ENCODE measurements at regions not wholly inside any gene's neighbourhood (a gene's known extent, or its start where the extent isn't known, plus 50 kb on each side); places are given as distances from the start of the nearest gene placed in this dataset.

DNA sequence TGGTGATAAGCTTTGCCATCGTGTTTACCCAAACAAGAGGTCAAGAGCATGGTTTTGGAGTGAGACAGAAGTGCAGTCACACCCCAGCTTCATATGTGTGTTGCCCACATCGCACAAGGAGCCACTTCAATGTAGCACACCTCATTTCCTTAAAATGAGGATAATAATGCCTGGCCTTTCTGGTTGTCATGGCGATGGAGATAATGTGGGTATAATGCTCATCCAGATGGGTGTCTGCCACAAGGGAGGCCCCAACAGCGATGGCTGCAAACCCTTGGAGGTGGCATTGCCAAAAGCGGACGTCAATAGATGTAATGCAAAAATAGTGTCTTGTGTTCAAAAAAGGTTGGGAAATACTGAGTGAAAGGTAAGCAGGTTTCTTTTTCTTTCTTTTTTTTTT, 83.1 kb upstream of the AJAP1 start:
- no peak for DNase-seq

DNA sequence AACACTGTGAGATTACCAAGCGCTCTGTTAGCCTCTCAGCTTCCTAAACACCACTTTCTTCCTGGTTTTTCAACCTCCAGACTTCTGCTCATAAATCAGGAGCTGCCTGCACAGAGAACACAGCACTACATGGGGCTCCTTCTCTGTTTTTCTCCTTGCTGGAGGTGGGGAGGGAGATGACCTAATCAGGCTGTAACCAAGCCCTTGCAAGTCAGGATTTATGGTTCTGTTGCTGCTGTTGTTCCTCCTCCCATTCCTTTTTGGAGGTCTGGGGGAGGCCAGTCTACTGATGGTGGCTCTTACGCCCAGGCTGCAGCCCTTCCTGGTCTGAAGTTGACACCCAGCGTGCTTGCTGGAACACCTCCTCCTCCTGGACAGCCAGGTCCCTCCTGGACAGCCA, 80.9 kb upstream of the AJAP1 start:
- DNase-seq, result no peak

DNA sequence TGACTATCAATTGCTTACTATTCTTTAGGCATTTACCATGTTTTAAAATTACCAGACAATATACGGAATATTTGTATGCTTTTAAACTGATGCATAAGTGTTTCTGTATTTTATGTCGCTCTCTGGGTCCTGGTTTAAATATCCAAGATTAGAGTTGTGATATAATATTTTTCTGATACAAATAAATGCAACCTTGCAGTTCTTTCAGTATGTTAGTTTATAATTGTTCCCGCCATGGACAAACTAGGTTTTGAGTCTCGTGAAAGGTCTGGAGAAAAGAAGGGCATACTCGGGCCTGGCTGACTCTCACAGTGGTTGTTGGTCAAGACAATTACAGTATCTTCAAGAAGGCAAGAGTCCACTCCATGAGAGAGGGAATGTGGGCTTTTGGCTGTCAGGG, 72.6 kb upstream of the AJAP1 start:
- no peak for DNase-seq

DNA sequence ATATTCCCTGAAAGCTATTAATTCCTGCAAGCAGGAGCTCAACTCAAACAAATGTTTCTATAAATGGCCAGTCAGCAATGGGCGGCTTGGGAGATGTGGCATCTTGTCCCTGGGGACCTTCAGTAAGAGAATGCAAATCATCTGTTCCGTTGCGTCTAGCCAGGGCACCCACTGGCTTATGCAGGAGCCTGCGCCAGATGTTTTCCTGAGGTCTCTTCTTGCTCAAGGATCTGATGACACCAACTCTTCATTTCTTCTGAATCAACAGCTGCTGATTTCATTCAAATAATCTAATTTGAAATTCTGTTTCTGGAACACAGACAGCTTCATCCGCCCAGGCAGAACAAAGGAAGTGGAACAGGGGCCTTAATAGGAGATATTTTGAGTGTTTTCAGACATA, 70.0 kb upstream of the AJAP1 start:
- DNase-seq, result no peak

DNA sequence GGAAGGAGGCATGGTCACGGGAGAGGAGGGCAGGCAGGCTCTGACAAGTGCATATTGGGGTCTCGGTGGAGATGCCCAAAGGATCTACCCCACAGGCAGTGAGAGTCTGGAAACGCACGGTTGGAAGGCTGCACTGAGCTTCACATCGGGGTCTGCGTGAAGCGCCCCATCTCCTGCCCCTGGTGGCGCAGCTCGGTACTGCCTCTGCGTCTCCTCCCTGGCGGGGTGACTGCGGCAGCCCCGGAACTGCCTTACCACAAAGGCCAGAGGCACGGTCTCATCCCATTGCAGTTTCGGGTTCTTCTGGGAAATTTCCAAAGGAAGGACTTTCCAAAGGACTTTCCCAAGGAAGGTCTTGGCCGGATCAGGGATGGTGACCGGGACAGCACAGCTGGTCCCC, 69.2 kb upstream of the AJAP1 start:
- peak; percentile 4 for DNase-seq

DNA sequence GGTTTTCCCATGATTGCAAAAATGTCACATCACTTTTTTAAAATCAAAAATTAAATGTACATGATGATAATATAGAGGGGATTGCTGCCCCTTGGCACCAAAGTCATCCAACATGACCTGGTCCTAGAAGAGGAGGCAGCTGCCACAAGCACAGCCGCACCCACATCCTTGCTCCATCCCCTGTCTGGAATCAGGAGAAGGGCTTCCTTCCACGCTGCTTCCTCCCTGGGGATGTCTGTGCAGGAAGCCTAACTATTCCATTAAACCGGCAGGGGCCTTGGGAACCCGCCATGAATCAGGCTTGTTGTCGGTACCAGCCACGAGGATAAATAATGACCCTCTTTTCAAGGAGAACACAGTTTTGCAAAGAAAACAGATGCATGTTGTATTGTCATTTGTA, 68.7 kb upstream of the AJAP1 start:
- no peak for DNase-seq

DNA sequence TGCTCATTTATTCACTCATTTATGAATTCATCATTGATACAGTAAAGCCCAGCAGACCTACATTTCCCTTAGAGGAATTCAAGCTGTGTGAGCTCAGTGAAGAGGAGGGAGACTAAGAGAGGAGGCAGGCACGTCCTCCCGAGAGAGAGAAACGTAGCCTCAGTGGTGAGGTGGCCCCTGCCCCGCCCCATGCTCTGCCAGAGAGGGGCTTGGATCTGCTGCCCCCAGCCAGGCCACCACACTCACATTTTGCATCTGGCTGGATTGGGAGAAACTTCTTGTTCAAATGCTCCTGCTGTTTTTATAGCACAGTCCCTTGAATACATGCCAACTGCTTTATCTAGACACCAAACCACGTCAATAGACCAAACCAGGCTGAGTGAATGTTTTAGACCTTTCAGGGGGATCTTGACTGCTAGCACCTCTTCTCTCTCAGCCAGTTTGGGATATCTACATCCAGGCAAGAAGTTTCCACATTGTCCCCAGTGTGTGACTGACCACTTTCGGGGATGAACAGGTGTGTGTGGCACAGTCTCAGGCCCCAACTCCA, 67.7 kb upstream of the AJAP1 start:
- DNase-seq, result no peak

DNA sequence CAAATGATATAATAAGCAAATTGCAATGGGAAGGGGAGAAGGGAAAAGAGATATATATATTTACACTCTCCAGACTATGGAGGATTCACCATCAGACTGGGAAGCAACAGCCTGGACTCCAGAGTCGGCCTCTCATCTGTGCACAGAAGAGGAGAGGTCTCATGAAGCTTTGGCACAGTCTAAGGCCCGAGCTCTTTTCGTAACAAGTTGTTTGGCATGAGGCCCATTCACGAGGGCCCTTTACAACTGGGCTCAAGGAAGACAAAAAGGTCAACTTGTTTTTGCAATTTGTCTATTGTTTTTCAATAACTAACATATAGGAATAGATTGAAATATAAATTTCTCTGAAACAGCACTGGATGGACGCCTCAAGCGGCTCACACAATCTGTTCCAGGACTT, 66.7 kb upstream of the AJAP1 start:
- no peak for DNase-seq

DNA sequence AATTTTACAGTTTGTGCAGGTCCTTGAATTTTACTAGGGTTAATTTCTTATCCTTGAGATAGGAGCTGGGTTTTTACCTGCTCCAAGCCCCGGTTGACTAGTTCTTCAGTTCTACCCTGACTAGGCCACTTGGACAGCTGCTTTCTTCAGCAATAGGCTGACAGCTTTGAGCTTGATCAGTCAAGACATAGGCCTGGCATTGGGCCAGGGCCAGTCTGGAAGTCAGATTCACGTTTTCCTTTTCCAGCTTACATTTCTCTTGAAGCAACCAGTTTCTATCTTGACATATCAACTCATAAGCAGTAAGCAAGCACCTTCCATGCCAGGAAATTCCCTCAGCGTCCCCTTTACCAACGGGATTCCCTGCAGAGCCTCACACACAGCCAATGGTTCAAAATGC, 63.7 kb upstream of the AJAP1 start:
- DNase-seq, result no peak

DNA sequence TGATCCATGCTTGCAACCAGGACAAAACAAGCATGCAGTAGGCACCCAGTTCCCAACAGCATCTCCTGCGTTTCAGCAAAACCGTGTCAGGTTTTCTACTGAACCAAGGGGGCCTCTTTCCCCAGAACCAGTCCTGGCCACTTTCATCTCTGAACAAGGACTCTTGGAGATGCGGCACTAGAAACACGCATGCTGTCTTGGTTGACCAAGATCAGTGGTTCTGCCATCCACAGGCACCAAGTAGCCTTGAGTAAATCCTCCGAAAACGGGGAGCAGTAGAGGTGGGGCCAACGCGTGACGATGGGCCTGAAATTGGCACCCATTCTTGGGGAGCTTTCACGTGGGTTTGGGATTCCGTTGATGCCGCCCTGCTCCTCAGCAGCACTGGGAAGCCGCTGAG, 62.5 kb upstream of the AJAP1 start:
- DNase-seq, result no peak

DNA sequence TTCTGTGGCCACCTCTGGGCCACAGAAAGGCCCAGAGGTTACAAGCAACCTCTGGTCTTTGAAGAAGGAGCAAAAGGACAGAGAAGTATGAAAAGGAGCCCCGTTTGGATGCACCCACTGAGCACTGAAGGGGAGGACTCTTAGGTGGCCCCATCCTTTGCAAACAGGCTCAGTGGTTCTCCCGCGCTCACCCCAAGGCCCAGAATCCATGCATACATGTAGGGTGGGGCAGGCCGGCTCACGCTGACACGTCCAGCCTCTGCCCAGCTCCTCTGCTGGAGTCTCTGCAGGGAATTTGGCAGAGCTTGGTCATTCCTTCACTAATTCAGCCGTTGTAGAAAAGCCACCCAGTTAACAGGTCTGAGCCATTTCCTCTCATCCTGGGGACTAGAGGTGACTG, 61.3 kb upstream of the AJAP1 start:
- no peak for DNase-seq

DNA sequence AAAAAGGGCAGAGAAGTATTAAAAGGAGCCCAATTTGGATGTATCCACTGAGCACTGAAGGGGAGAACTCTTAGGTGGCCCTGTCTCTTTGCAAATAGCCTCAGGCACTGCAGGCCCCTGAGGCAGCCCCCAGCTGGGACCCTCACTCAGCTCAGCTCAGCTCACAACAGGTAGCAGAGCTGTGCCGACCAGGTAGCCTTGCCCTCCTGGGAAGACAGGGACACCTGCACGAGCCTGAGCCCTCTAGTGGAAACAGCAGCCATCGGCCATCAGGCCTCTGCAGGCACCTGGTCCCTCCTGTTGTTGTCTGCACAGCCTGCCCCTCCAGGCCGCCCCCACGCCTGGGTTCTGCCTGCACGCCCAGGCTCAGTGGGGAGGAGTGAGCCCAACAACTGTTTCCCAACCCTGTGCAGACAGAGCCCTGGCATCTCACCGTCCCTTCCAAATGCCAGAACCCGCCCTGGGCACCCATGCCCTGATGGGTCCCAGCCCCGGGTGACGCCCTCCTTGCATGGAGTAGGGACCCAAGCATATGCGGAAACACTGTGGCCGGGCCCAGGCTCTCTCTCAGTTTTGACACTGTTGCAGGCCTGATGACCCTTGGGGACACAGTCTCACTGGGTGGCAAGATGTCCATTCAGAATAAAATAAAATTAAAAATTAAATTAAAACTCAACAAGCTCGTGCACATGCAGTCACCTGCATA, 60.0 kb upstream of the AJAP1 start:
- DNase-seq, result no peak

DNA sequence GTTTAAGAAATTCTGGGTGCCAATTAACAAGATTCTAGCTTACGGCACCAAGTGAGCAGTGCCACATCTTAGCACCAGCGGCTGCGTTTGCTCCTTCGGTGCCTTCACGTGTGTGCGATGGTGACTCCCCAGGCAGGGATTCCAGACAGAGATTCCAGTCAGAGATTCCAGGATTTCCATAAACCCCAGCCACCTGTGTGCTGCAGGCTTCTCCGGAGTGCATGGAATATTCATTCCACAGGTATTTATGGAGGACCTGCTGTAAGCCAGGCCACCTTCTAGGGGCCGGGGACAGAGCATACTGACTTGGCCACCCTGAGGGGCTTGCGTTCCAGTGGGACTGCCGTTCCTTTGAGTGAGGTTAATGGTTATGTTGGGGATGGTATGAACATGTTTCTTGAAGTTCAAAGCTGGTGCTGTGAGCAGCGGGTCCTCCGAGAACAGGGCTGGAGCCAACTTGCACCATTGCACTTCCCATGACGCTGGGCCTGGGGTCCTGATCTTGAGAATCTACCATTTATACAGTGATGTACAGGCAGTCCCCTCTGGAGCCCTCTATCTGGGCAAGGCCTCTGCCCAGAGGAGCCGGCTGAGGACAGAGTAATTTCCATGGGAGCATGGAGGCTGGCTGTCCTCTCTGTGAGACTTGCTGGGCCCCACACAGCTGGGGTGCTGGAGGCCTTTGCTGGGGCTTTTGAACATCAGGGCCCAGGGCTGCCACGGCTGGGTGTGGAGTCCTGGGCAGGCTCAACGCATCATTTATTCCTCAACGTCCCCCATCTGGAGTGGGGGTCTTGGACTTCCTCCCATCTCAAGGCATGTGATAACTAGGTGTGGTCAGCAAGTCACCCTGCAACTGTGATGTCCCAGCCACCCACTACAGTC, 58.8 kb upstream of the AJAP1 start:
- no peak for DNase-seq

DNA sequence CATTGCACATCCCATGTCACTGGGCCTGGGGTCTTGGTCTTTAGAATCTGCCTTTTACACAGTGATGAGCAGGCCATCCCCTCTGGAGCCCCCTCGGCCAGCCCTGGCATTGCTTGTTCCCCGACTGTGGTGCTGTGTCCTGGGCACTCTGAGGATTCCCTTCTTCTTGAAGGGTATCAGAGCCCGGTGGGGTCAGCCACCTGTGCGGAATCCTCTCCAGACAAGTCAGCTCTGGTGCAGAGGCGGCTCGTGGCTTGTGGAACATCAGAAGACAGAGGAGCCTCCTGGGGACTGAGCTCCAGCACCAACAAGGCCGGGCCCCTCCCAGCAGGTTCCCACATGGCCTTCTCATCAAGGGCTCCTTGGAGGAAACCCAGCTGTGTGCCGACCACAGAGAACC, 57.9 kb upstream of the AJAP1 start:
- no peak for DNase-seq

DNA sequence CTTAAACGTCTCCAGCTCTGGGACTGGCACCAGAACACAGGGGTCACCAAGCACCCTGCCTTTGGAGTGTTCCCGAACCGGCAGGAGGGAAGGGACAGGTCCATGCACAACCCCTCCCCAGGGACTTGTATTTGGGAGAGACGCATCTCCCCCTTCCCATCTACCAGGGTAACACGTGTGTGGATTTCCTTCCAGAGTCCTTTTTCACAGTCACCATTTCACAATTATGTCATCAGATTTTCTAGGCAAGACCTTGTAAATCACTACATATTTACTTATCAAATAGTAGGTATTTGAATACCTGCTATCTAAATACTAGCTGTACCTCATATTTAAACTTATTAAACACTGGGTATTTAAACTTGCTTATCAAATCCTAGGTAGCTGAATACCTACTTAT, 57.4 kb upstream of the AJAP1 start:
- no peak for DNase-seq

DNA sequence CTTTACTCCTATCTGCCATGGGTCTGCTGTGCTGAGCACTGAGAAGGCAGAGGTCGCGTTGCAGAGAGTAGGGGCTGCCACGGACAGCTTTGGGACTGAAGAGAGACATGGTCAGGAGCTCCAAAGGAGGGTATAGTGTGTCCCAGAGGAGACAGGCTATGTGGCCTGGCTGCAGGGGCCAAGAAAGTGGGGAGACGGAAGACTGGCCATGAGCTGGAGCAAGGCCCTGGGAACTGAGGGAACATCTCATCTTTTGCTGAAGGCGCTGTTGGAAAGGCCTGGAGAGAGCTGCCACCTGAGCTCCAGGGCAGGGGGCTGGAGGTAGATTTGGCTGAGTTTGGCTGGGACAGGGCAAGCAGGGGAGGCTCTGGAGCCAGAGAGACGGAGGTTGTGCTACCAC, 55.8 kb upstream of the AJAP1 start:
- no peak for DNase-seq

DNA sequence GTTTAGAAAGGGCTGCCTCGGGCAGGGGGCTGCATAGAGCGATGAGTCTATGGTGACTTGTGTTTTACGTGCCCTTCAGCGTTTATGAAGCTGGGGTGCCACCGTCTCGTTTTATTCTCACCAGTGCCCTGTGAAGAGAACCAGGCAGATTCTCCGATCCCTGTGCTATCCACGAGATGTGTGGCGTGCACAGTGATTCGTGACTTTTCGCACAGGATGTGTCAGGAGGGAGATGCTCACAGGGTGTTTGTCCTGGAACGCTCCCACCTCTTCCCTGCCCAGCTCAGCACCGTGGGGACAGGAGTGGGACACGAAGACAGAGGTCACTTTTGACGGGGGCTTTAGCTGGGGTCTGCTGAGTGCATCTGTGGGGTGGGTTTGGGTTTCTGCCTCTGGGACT, 54.9 kb upstream of the AJAP1 start:
- no peak for DNase-seq

DNA sequence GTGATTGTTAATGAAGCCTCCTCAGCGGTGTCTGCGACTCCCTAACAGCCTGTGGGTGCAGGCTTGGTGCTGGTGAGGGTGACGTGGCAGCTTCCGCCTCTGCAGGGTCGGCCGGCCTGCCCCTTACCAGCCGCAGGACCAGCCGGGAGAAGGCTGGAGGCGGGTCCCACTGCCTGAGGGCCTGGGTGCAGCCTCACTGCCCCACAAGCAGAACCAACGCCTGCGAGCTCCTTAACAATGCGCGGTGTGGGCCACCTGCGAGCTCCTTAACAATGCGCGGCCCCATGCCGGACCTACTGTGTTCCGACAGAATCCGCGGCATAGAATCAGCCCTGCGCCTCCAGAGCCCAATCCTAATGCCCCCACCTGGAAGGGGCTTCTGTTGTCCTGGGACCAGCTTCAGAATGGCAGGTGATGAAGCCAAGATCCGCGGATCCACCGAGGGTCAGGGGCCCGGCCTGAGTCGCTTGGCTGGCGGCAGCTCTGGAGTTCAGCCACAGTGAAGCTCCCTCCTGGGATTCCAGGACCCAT, 54.4 kb upstream of the AJAP1 start:
- no peak for DNase-seq

DNA sequence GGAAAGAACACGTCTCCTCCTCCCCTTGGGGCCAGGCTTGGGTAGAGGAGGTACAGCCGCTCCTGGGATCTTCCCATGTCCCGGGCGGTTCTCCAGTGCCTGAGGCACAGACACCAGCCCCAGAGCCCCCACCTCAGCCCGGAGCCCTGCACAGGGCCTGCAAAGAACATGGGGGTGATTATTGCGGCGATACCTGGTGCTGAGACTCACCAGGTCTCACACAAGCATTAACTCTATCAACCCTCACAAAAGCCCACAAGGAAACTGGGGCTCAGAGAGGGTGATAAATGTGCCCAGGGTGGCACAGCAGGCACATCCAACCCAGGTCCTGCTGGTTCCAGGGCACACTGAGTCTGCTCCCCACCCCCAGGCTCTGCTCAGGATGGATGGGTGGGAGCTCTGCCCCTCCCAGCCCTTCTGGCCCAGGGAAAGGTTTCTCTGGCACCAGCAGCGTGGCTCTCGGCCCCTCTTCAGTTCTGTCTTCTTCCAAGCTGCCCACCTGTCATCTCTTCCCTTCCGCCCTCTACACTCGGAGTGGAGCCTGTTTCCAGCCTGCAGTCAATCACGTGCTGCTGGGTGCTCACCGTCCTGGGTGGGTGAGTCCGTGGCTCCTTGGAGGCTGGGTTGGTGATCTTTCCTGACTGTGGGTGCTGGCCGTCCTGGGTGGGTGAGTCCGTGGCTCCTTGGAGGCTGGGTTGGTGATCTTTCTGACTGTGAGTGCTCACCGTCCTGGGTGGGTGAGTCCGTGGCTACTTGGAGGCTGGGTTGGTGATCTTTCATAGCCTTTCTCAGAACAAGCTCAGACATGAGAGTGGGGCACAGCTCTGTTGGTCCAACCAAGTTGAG, 53.6 kb upstream of the AJAP1 start:
- no peak for DNase-seq

DNA sequence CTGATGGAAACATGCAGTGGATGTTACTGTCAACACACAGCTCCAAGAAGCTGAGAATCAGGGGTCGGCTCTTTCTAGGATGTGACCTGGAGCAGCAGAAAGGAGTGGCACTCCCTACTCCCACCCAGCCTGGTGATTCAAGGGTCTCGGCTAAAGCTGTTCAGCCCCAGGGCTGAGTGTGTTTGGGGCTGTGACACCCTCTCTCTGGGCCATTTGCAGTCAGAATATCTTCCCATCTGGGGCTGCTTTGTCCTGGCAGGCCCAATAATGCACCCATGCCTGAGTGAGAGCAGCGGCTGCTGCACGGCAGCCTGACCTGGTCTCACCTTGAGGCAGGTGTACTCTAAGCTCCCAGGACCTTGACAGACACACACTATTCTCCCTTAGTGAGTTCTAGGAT, 52.5 kb upstream of the AJAP1 start:
- DNase-seq, result no peak

DNA sequence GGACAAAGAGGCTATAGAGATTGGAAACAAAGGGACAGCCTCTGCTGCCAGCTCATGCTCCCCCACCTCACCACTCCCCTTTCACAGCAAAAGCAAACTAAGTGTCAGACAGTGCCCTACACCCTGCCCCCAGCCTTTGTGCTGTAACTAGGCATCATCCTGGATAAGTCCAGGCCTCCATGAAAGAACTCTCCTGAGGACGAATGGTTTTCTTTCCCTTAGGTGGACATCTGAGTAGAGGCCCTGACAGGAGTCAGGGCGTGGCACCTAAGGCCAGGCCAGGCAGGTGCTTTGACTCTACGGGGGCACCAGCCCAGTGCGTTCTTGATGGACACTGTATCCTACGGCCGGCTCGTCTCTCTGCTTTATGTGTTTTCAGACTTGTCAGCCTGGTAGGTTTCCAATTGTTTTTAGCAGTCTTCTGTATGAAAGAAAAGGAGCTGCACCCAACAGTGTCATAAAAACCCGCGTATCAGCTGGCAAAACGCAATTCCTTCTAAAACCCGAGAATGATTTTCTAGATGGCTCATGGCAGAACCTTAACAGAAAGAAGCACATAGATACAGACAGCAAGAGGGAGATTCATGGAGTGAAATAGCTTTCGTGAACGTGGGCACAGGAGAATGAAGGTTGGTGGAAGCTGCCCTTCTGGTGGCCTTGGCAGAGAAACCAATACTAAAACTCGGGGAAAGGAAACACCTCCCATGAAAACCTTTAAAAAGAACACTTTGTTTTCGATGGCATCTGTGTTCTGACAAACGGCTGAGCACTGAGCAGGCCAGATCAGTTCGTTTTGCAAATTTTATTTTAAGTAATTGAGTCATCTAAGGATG, 51.7 kb upstream of the AJAP1 start:
- DNase-seq, result no peak
